ENCODE measurements at regions not wholly inside any gene's neighbourhood (a gene's known extent, or its start where the extent isn't known, plus 50 kb on each side); places are given as distances from the start of the nearest gene placed in this dataset.
A peak's percentile ranks its signal among the peaks of the same experiment; 100 is the strongest.

DNA sequence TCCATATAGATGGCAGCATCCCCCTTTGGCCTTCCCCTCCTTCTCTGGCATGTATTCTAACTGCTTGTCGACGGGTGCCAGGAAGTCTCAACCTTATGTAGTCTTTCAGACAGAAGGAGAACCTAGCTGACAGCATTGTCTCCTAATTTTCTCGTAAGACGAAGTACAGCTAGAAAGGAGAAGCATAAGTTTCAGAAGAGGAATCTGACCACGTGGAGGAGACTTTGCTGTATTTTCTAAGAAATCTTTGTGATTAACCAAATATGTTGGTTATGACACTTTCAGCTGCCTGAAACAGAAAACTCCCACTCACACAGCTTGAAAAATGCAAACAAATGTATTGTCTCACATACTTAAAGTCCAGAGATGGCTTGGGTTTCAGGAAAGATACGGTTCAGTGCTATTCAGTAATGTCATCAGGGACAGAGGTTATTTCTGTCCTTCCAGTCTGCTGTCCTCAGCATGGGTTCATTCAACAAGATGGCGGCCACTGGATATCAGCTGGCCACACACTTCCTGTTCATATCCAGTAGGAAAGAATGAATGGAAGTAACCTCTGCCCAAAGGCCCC is 109.5 kb upstream of the ZNF648 start:
- H2AFZ ChIP-seq (ENCODE audit: low read depth, low read length), result peak overlapping the region; percentile 97
- in situ Hi-C loops (cut with MboI), result no loop called here
- WGBS (ENCODE audit: insufficient coverage, low coverage, missing lambda C conversion rate), result 33% methylated on average over 7 of the region's 7 CpGs
- POLR2A ChIA-PET, result interaction anchor here (0.7 to 3.0 kb wide), 4 partner anchors 11 to 218 kb away, joined by 3 to 19 read pairs (median 3); no protein-coding TSS in a partner anchor
- BruUV-seq (replicated peaks), result no TSS peak
- no peaks in the 10 kb centered on the region for H4K20me1 ChIP-seq (replicated peaks; ENCODE audit: control insufficient read depth, insufficient read depth, low read length)
- H3K36me3 ChIP-seq (ENCODE audit: control insufficient read depth, insufficient read depth, low read length), result no peaks in the 10 kb centered on the region
- CTCF ChIA-PET (ENCODE audit: low intra/inter-chr PET ratio), result no interaction called here
- peak in 1 of 4 experiments; percentile 34 for DNase-seq (ENCODE audit: extremely low read depth in 1 of 4, low spot score in 3 of 4)
- H3K27ac ChIP-seq (ENCODE audit: extremely low read depth, low read depth, low read length), result peak overlapping the region; percentile 59; the same call in 2 of the 3 replicates
- ATAC-seq, result peak; percentile 50; the same call in 2 of the 3 replicates
- no peak overlapping the region for H3K9ac ChIP-seq (ENCODE audit: insufficient read depth in 1 of 2, low read depth in 2 of 2, low read length in 2 of 2)
- no peak overlapping the region; the same call in 1 of the 2 replicates for H3K4me2 ChIP-seq (ENCODE audit: insufficient read depth, low read length)
- H3K4me1 ChIP-seq (replicated peaks in 1 of 2; ENCODE audit: control insufficient read depth in 2 of 2, insufficient read depth in 2 of 2, low read length in 2 of 2), result peaks cover 0 to 20% of the 10 kb centered on the region in 2 experiments; a peak in 3 of 5 replicates
- no peaks in the 10 kb centered on the region for H3K9me3 ChIP-seq (replicated peaks; ENCODE audit: control insufficient read depth, insufficient read depth, low read depth, low read length)
- H3K27me3 ChIP-seq (ENCODE audit: control insufficient read depth in 2 of 2, insufficient read depth in 2 of 2, low read length in 2 of 2), result peaks cover 0 to 2% of the 10 kb centered on the region in 2 experiments; a peak in 1 of 5 replicates
- H3K79me2 ChIP-seq (ENCODE audit: control insufficient read depth, insufficient read depth, low read length), result no peaks in the 10 kb centered on the region
- FAIRE-seq, result peak; percentile 11
- H3K4me3 ChIP-seq, result no peak overlapping the region
- intact Hi-C loops (cut with micrococcal nuclease), result no loop called here
- no peaks in the 10 kb centered on the region for H3K9me1 ChIP-seq (ENCODE audit: control insufficient read depth, insufficient read depth, low read length)
- TF ChIP-seq, protein P1, sequence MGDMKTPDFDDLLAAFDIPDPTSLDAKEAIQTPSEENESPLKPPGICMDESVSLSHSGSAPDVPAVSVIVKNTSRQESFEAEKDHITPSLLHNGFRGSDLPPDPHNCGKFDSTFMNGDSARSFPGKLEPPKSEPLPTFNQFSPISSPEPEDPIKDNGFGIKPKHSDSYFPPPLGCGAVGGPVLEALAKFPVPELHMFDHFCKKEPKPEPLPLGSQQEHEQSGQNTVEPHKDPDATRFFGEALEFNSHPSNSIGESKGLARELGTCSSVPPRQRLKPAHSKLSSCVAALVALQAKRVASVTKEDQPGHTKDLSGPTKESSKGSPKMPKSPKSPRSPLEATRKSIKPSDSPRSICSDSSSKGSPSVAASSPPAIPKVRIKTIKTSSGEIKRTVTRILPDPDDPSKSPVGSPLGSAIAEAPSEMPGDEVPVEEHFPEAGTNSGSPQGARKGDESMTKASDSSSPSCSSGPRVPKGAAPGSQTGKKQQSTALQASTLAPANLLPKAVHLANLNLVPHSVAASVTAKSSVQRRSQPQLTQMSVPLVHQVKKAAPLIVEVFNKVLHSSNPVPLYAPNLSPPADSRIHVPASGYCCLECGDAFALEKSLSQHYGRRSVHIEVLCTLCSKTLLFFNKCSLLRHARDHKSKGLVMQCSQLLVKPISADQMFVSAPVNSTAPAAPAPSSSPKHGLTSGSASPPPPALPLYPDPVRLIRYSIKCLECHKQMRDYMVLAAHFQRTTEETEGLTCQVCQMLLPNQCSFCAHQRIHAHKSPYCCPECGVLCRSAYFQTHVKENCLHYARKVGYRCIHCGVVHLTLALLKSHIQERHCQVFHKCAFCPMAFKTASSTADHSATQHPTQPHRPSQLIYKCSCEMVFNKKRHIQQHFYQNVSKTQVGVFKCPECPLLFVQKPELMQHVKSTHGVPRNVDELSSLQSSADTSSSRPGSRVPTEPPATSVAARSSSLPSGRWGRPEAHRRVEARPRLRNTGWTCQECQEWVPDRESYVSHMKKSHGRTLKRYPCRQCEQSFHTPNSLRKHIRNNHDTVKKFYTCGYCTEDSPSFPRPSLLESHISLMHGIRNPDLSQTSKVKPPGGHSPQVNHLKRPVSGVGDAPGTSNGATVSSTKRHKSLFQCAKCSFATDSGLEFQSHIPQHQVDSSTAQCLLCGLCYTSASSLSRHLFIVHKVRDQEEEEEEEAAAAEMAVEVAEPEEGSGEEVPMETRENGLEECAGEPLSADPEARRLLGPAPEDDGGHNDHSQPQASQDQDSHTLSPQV (IDR thresholded peaks at IDR 0.05), result peak; percentile 41; the same call in 1 of the 2 replicates
- TF ChIP-seq, protein P2, sequence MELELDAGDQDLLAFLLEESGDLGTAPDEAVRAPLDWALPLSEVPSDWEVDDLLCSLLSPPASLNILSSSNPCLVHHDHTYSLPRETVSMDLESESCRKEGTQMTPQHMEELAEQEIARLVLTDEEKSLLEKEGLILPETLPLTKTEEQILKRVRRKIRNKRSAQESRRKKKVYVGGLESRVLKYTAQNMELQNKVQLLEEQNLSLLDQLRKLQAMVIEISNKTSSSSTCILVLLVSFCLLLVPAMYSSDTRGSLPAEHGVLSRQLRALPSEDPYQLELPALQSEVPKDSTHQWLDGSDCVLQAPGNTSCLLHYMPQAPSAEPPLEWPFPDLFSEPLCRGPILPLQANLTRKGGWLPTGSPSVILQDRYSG (tag; conservative IDR thresholded peaks at IDR 0.05; ENCODE audit: low read depth), result peak; percentile 81
- TF ChIP-seq SREBF2 (CRISPR knock-in tag; IDR thresholded peaks at IDR 0.05) (no peak), CBFA2T3 (IDR thresholded peaks at IDR 0.05) (peak; percentile 32; the same call in 1 of the 2 replicates), CAMTA2 (CRISPR knock-in tag; conservative IDR thresholded peaks at IDR 0.05) (no peak), GABPB1 (CRISPR knock-in tag; IDR thresholded peaks at IDR 0.05) (0 out of 2 replicates have a peak, but pooled peaks have one; percentile 48), TCF7L2 (IDR thresholded peaks at IDR 0.05; ENCODE audit: low read depth, low read length) (no peak), GABPA (tag; conservative IDR thresholded peaks at IDR 0.05; ENCODE audit: low read depth) (peak; percentile 62), TEAD1 (CRISPR knock-in tag; IDR thresholded peaks at IDR 0.05) (no peak)

Data from K562 (cell line).